PC-3 (cell line): ENCODE measurements at regions not wholly inside any gene's neighbourhood (a gene's known extent, or its start where the extent isn't known, plus 50 kb on each side); places are given as distances from the start of the nearest gene placed in this dataset.

ENCODE experiments used
- ATAC-seq: fragments of 200-7000 bp; cut with Tn5 transposase; 2 replicates; pipeline ENCODE4 v1.9.1; 2020; ENCODE audit warnings: mild to moderate bottlenecking, moderate library complexity
- BruUV-seq: library from RNA; stranded (reverse); fragments of 400-500 nt; replicated peaks from 2 replicates; lab custom pipeline; 2021; lab: Mats Ljungman, UMichigan
- CTCF ChIA-PET: fragments of 300-600 bp; sonication (Branson Sonifier 250); formaldehyde crosslinking; loops from one replicate; lab custom pipeline; 2022; ENCODE audit warnings: antibody characterized with exemption; lab: Charles Lee
- POLR2A ChIA-PET: fragments of 300-600 bp; sonication (Branson Sonifier 250); formaldehyde crosslinking; loops from one replicate; lab custom pipeline; 2022; ENCODE audit warnings: antibody characterized with exemption; ENCODE audit not compliant: unreplicated experiment; lab: Charles Lee
- DNase-seq: peaks from one replicate; pipeline ENCODE4 v3.0.0-alpha.2; 2015
- H2AFZ ChIP-seq: fragments of 300-600 bp; sonication (generic); 2 replicates; pipeline ENCODE4 v1.6.0; 2016; ENCODE audit warnings: antibody characterized with exemption, low read length
- H3F3A ChIP-seq: fragments of 300-600 bp; sonication (generic); one replicate; pipeline ENCODE4 v1.6.0; 2017; ENCODE audit warnings: antibody characterized with exemption, low read length, control low read depth, mild to moderate bottlenecking; ENCODE audit not compliant: unreplicated experiment
- H3K27ac ChIP-seq: fragments of 300-600 bp; sonication (generic); 2 replicates; pipeline ENCODE4 v1.5.1; 2016; ENCODE audit warnings: mild to moderate bottlenecking, low read length
- H3K27me3 ChIP-seq: fragments of 300-600 bp; sonication (generic); 2 replicates; pipeline ENCODE4 v1.6.1; 2016; ENCODE audit warnings: low read length, mixed read lengths
- H3K36me3 ChIP-seq: fragments of 300-600 bp; sonication (generic); 2 replicates; pipeline ENCODE4 v1.6.1; 2016; ENCODE audit warnings: low read depth, mixed run types, low read length, mixed read lengths
- H3K4me1 ChIP-seq: fragments of 300-600 bp; sonication (generic); 2 replicates; pipeline ENCODE4 v1.5.1; 2016; ENCODE audit warnings: low read length; ENCODE audit not compliant: insufficient read depth
- H3K4me2 ChIP-seq: fragments of 300-600 bp; sonication (generic); 2 replicates; pipeline ENCODE4 v1.6.0; 2016; ENCODE audit warnings: low read length
- H3K4me3 ChIP-seq: fragments of 300-600 bp; sonication (generic); 2 replicates; pipeline ENCODE4 v1.5.1; 2016; ENCODE audit warnings: mild to moderate bottlenecking, low read length, mixed read lengths
- H3K79me2 ChIP-seq: fragments of 300-600 bp; sonication (generic); 2 replicates; pipeline ENCODE4 v1.6.1; 2017; ENCODE audit warnings: low read length, mixed read lengths
- H3K9ac ChIP-seq: fragments of 300-600 bp; sonication (generic); 2 replicates; pipeline ENCODE4 v1.6.0; 2016; ENCODE audit warnings: mild to moderate bottlenecking, low read length
- H3K9me2 ChIP-seq: fragments of 300-600 bp; sonication (generic); replicated peaks from 2 replicates; pipeline ENCODE4 v1.6.1; 2016; ENCODE audit warnings: mixed run types, low read length, mixed read lengths
- H3K9me3 ChIP-seq: fragments of 300-600 bp; sonication (generic); 2 replicates; pipeline ENCODE4 v1.6.1; 2016; ENCODE audit warnings: low read length, mixed read lengths
- H4K20me1 ChIP-seq: fragments of 300-600 bp; sonication (generic); 2 replicates; pipeline ENCODE4 v1.6.1; 2016; ENCODE audit warnings: low read length, mixed read lengths
- CTCF ChIP-seq: fragments of 300-600 bp; sonication (generic); conservative IDR thresholded peaks from 2 replicates; pipeline ENCODE4 v1.5.1; 2017; ENCODE audit warnings: antibody characterized with exemption, low read depth, mild to moderate bottlenecking, low read length
- EZH2 ChIP-seq: fragments of 300-600 bp; sonication (generic); IDR thresholded peaks from one replicate; pipeline ENCODE4 v1.6.1; 2017; ENCODE audit warnings: antibody characterized with exemption, mild to moderate bottlenecking, low read length; ENCODE audit not compliant: unreplicated experiment
- EZH2phosphoT487 ChIP-seq: fragments of 300-600 bp; sonication (generic); IDR thresholded peaks from 2 replicates; pipeline ENCODE4 v1.6.1; 2018; ENCODE audit warnings: mild to moderate bottlenecking, antibody characterized with exemption, low read length, borderline replicate concordance
- intact Hi-C: fragments of 100-400 bp; cut with micrococcal nuclease; formaldehyde crosslinking; loops from 2 replicates; pipeline ENCODE4 v1.9.0; 2023

DNA sequence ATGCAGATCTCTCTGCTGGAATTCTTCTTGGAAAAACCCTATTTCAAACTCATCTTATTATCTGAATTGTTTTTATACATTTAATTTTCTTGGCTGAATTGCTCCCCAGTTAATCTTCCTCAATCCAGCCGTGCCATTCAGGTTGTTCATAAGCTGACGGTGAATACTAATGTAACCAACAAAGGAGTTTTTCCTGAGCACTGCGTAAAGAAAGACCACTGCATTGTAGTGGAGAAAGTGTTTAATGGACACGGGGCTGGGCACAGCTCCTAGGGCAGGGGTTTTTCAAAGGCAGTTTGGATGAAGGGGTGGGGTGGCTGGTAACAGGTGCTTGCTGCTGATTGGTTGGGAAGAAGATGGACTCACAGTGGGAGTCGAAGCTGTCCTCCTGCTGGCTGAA lies 820.3 kb downstream of the ADGRL2 start:
- ChIA-PET CTCF (no interaction called here), POLR2A (no interaction called here)
- no peaks in the 10 kb centered on the region for H3K27me3 ChIP-seq
- H3K79me2 ChIP-seq = no peaks in the 10 kb centered on the region
- no peaks in the 10 kb centered on the region for H3K9me2 ChIP-seq
- no peaks in the 10 kb centered on the region for H3K9me3 ChIP-seq
- DNase-seq (no peak), ATAC-seq (no peak)
- no peak overlapping the region for H3K4me3 ChIP-seq
- H2AFZ ChIP-seq = no peak overlapping the region
- TF ChIP-seq EZH2 = no peak
- TF ChIP-seq EZH2phosphoT487 = no peak
- no peak for TF ChIP-seq CTCF
- H3K36me3 ChIP-seq = no peaks in the 10 kb centered on the region
- H3K4me2 ChIP-seq = no peak overlapping the region
- H3K9ac ChIP-seq = no peak overlapping the region
- intact Hi-C loops = no loop called here
- BruUV-seq = no TSS peak
- H3K4me1 ChIP-seq = no peaks in the 10 kb centered on the region
- no peaks in the 10 kb centered on the region for H4K20me1 ChIP-seq
- no peaks in the 10 kb centered on the region for H3F3A ChIP-seq
- H3K27ac ChIP-seq = no peak overlapping the region

DNA sequence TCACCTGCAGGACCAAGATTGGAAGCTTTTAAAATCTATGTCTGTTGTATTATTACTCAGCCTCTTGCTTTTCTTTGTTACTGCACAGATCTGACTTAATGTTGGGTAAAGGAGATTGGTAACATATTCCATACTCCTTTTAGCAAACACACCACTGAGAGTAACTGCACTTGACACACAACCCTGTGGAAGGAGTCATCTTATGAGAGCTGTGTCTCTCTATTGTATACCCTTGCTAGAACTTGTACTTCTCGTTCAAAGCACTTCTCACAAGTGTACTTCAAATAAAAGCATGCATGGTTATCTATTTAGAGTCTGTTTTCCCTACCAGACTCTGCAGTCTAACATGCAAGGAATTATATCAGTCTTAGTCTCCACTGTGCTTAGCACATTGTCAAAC lies 813.4 kb downstream of the ADGRL2 start:
- intact Hi-C loops = no loop called here
- TF ChIP-seq EZH2phosphoT487 = no peak
- TF ChIP-seq CTCF = no peak
- TF ChIP-seq EZH2 = no peak
- no TSS peak for BruUV-seq
- POLR2A ChIA-PET = no interaction called here
- H3K4me3 ChIP-seq = no peak overlapping the region
- CTCF ChIA-PET = no interaction called here
- no peaks in the 10 kb centered on the region for H3K4me1 ChIP-seq
- H4K20me1 ChIP-seq = no peaks in the 10 kb centered on the region
- ATAC-seq (no peak), DNase-seq (no peak)
- no peaks in the 10 kb centered on the region for H3K79me2 ChIP-seq
- no peak overlapping the region for H2AFZ ChIP-seq
- H3K9ac ChIP-seq = no peak overlapping the region
- H3K27me3 ChIP-seq = 0 out of 2 replicates have a peak, but pooled peaks cover 3% of the 10 kb centered on the region
- no peak overlapping the region for H3K27ac ChIP-seq
- H3F3A ChIP-seq = no peaks in the 10 kb centered on the region
- H3K9me2 ChIP-seq = no peaks in the 10 kb centered on the region
- H3K9me3 ChIP-seq = no peaks in the 10 kb centered on the region
- no peak overlapping the region for H3K4me2 ChIP-seq
- H3K36me3 ChIP-seq = no peaks in the 10 kb centered on the region

- ATAC-seq = no peak
- Histone ChIP-seq H2AFZ (no peak overlapping the region), H3K27me3 (0 out of 2 replicates have a peak, but pooled peaks cover 3% of the 10 kb centered on the region), H3K9me2 (no peaks in the 10 kb centered on the region), H3K27ac (no peak overlapping the region), H3K9ac (no peak overlapping the region), H3F3A (no peaks in the 10 kb centered on the region), H3K4me2 (no peak overlapping the region), H3K4me3 (no peak overlapping the region), H3K79me2 (no peaks in the 10 kb centered on the region), H3K36me3 (no peaks in the 10 kb centered on the region), H4K20me1 (no peaks in the 10 kb centered on the region), H3K4me1 (no peaks in the 10 kb centered on the region), H3K9me3 (no peaks in the 10 kb centered on the region)
- intact Hi-C loops = no loop called here
- TF ChIP-seq CTCF = no peak
- TF ChIP-seq EZH2 = no peak
- TF ChIP-seq EZH2phosphoT487 = no peak
- POLR2A ChIA-PET = no interaction called here
- CTCF ChIA-PET = no interaction called here
- BruUV-seq = no TSS peak
- DNase-seq = no peak
Measured at GRCh38 chr1:82612986-82613385, 812.3 kb downstream of the ADGRL2 start.
